Panc1 (cell line): ENCODE measurements at regions not wholly inside any gene's neighbourhood (a gene's known extent, or its start where the extent isn't known, plus 50 kb on each side); places are given as distances from the start of the nearest gene placed in this dataset.

ENCODE experiments used
- ATAC-seq: fragments of 200-7000 bp; cut with Tn5 transposase; 2 replicates; pipeline ENCODE4 v1.9.1; 2020; ENCODE audit warnings: mild to moderate bottlenecking, moderate library complexity
- BruUV-seq: library from RNA; stranded (reverse); fragments of 400-500 nt; replicated peaks from 2 replicates; lab custom pipeline; 2021; lab: Mats Ljungman, UMichigan
- CTCF ChIA-PET: fragments of 300-600 bp; sonication (Branson Sonifier 250); formaldehyde crosslinking; loops from one replicate; lab custom pipeline; 2022; ENCODE audit warnings: antibody characterized with exemption; lab: Charles Lee
- POLR2A ChIA-PET: fragments of 300-600 bp; sonication (Branson Sonifier 250); formaldehyde crosslinking; loops from one replicate; lab custom pipeline; 2022; ENCODE audit warnings: antibody characterized with exemption; lab: Charles Lee
- DNase-seq: peaks from one replicate; pipeline ENCODE4 v3.0.0-alpha.2; 2010; ENCODE audit warnings: low read depth, low spot score
- H3K27ac ChIP-seq: 2 replicates; pipeline ENCODE4 v1.5.1; 2011; ENCODE audit warnings: mild to moderate bottlenecking, low read length, inconsistent platforms
- H3K27me3 ChIP-seq: fragments of 200-500 bp; sonication (Bioruptor generic); 2 replicates; pipeline ENCODE4 v1.6.0; 2014; ENCODE audit warnings: low read length, inconsistent platforms; ENCODE audit not compliant: control insufficient read depth, insufficient read depth
- H3K36me3 ChIP-seq: fragments of 200-500 bp; sonication (Bioruptor generic); 2 replicates; pipeline ENCODE4 v1.5.1; 2014; ENCODE audit warnings: inconsistent platforms, mild to moderate bottlenecking, low read length, moderate library complexity; ENCODE audit not compliant: control insufficient read depth, insufficient read depth
- H3K4me1 ChIP-seq: 2 replicates; pipeline ENCODE4 v1.5.1; 2011; ENCODE audit warnings: inconsistent platforms, mild to moderate bottlenecking, low read length, moderate library complexity; ENCODE audit not compliant: control insufficient read depth, insufficient read depth
- H3K4me3 ChIP-seq, 2 experiments: 2 replicates each; pipeline ENCODE4 v1.5.1; 2011 to 2012; ENCODE audit warnings: low read depth in 2 of 2, low read length in 2 of 2, mild to moderate bottlenecking in 2 of 2, inconsistent platforms in 1 of 2, moderate library complexity in 1 of 2
- H3K9me3 ChIP-seq: fragments of 200-500 bp; sonication (Bioruptor generic); 2 replicates; pipeline ENCODE4 v1.5.1; 2014; ENCODE audit warnings: low read depth, mild to moderate bottlenecking, inconsistent platforms, low read length, moderate library complexity; ENCODE audit not compliant: control insufficient read depth, insufficient read depth
- CTCF ChIP-seq: fragments of 450-650 bp; IDR thresholded peaks from 2 replicates; pipeline ENCODE4 v1.5.1; 2017; ENCODE audit warnings: mild to moderate bottlenecking
- POLR2AphosphoS5 ChIP-seq: IDR thresholded peaks from 2 replicates; pipeline ENCODE4 v1.6.1; 2012; ENCODE audit warnings: mild to moderate bottlenecking, low read depth, low read length, moderate library complexity
- REST ChIP-seq, 2 experiments: IDR thresholded peaks; 2 replicates each; pipeline ENCODE4 v1.6.1; 2011 to 2012; ENCODE audit warnings: low read depth in 2 of 2, control low read depth in 1 of 2, low read length in 1 of 2, mild to moderate bottlenecking in 1 of 2, moderate library complexity in 1 of 2; ENCODE audit not compliant: insufficient read depth in 1 of 2
- SIN3A ChIP-seq: IDR thresholded peaks from 2 replicates; pipeline ENCODE4 v1.6.1; 2012; ENCODE audit warnings: low read depth, mild to moderate bottlenecking, low read length, moderate library complexity, borderline replicate concordance; ENCODE audit not compliant: insufficient read depth
- TCF7L2 ChIP-seq: IDR thresholded peaks from 2 replicates; pipeline ENCODE4 v1.6.1; 2011; ENCODE audit warnings: mild to moderate bottlenecking, low read depth, low read length, inconsistent platforms
- in situ Hi-C: cut with HindIII; loops from 2 replicates; pipeline ENCODE4 v1.10.0; 2016; ENCODE audit warnings: low sequenced_read_pairs, low pct_unique_long_range_greater_than_20kb
- intact Hi-C: fragments of 100-400 bp; cut with micrococcal nuclease; formaldehyde crosslinking; loops from one replicate; pipeline ENCODE4 v1.10.0; 2022; ENCODE audit not compliant: unreplicated experiment

- H3K4me3 ChIP-seq = no peak overlapping the region
- H3K27ac ChIP-seq = no peak overlapping the region
- CTCF ChIA-PET = no interaction called here
- no peaks in the 10 kb centered on the region for H3K4me1 ChIP-seq
- H3K27me3 ChIP-seq = no peaks in the 10 kb centered on the region
- BruUV-seq = no TSS peak
- in situ Hi-C loops (no loop called here), intact Hi-C loops (no loop called here)
- DNase-seq = no peak
- no peaks in the 10 kb centered on the region for H3K36me3 ChIP-seq
- TF ChIP-seq CTCF (no peak), TCF7L2 (no peak), SIN3A (no peak), REST (IDR thresholded peaks at IDR 0.05; ENCODE audit: insufficient read depth in 1 of 2, low read depth in 2 of 2, low read length in 1 of 2) (no peak), POLR2AphosphoS5 (no peak)
- POLR2A ChIA-PET = no interaction called here
- no peaks in the 10 kb centered on the region for H3K9me3 ChIP-seq
- no peak for ATAC-seq
Measured at GRCh38 chr12:5257763-5258495, 174.0 kb upstream of the NTF3 start.

GRCh38 chr12:5258498-5258897 lies 173.4 kb upstream of the NTF3 start:
- no peak for ATAC-seq
- POLR2A ChIA-PET = no interaction called here
- CTCF ChIA-PET = no interaction called here
- Histone ChIP-seq H3K27ac (no peak overlapping the region), H3K4me3 (no peak overlapping the region), H3K9me3 (no peaks in the 10 kb centered on the region), H3K4me1 (no peaks in the 10 kb centered on the region), H3K36me3 (no peaks in the 10 kb centered on the region), H3K27me3 (no peaks in the 10 kb centered on the region)
- in situ Hi-C loops (no loop called here), intact Hi-C loops (no loop called here)
- no peak for DNase-seq
- TF ChIP-seq CTCF (no peak), POLR2AphosphoS5 (no peak), REST (IDR thresholded peaks at IDR 0.05; ENCODE audit: insufficient read depth in 1 of 2, low read depth in 2 of 2, low read length in 1 of 2) (no peak), TCF7L2 (no peak), SIN3A (no peak)
- BruUV-seq = no TSS peak
